T follicular helper cell (primary cell): ENCODE measurements at regions not wholly inside any gene's neighbourhood (a gene's known extent, or its start where the extent isn't known, plus 50 kb on each side); places are given as distances from the start of the nearest gene placed in this dataset.

Source experiments
- DNase-seq: peaks from one replicate; pipeline ENCODE4 v3.0.0-alpha.2; 2020; ENCODE audit warnings: low read depth

DNA sequence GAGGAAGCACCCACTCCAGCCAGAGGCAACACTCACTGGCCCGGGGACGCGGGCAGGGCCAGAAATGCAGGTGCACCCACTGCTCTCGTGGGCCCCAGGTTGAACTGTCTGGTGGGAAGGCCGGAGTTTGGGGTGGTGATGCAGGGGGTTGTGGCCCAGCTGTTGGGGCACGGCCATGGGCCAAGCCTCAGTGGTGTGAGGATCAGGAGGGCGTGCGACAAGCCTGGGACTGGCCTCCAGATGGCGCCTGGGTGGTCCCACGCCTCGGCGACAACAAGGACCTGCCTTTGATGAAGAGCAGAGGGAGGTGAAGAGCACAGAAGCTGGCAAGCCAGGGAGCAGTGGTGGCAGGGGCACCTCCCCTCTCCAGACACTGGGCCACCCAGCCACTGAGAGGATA, 240.8 kb downstream of the BRD1 start:
- DNase-seq: no peak

DNA sequence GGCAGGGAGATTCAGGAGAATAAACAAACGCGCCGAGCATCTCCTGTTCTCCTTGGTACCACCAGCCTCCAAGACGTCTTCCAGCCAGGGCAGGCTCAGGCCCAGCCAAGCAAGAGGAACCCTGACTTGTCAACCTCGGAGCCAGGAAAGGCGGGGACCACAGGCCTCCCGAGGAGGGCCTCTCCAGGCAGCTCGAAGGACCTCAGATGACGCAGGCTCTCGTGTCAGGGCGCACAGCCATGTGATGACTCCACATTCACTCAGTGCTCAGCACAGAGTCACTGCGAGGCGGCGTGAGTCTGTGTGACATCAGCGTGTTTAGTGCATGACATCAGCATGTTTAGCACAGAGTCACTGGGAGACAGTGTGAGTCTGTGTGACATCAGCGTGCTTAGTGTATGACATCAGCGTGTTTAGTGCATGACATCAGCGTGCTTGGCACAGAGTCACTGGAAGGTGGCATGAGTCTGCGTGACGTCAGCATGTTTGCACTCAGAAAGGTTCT, 241.4 kb downstream of the BRD1 start:
- DNase-seq: no peak

DNA sequence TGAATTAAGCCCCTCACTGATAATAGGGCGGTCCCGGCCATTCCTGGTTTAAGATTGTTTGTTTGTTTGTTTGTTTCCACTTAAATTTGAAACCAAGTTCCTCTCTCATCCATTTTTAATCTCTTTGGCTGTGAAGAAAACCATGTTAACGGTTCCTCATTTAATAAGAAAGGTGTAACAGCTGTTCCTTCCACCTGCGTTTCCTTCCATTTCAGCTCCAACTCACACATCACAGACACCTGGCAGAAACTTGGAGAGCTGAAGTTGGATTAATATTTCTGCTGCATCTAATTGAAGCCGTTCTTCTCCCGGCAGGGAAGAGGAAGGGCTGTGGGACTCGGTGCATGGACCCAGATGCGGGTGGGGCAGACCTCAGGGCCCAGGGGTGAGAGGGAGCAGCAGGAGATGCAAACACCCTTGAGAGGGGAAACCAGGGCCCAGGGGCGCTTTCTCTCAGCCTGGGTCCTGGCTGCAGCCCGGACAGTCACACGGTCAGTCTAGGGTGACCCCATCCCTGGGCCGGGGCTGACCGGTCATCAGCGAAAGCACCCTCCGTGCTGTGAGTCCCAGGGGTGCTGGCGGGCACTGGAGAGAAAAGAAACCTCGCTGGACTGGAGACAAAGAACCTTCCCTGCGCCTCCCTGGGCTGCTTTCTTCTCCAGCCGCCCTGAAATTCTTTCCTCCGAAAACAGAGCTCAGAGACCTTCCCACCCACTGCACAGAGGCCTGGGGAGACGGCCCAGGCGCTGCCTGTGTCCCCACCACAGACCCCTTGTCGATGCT, 242.0 kb downstream of the BRD1 start:
- DNase-seq: no peak

DNA sequence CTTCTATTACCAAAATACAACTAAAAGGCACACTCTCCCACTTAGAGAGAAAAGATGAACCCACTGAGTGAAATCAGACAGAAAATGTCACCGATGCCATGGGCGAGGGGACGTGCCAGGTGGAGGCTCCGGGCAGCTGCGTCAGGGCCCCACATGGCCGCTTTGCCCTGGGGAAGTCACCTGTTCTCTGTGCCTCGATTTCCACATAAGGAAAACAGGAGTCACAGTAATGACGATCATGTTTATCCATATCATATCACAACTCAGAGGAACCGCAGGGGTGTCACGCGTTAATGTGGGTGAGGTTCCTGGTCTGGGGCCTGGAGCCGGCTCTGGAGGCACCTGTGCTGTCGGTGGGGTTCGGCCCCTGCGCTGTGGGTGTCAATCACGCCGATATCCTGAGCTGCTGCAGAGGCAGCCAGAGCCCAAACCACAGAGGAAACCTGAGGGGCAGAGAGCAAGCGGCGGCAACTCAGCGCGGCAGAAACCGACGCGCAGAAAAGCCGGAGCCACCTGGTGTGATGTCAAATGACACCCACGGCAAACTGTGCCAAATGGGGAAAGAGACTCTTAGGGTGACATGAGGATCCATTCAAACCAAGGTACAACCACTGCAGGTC, 243.7 kb downstream of the BRD1 start:
- DNase-seq: no peak

DNA sequence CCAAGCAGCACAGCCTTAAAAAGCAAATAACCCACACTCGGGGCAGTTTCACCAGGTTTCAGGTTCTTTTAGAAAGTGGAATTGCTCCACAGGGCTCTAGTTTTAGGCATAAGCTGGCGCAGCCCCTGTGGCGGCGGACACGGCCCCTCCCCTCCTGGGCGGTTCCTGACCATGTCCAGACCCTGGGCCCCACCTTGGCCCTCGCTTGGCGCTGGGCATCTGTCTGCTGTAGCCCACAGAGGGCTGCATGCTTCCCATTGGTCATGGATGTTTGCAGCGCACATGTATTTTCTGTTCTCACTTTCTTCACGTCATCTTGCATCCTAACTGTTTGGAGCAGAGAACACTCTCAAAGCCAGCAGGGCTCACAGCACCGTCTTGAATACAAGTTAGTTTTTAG, 244.3 kb downstream of the BRD1 start:
- DNase-seq: no peak

DNA sequence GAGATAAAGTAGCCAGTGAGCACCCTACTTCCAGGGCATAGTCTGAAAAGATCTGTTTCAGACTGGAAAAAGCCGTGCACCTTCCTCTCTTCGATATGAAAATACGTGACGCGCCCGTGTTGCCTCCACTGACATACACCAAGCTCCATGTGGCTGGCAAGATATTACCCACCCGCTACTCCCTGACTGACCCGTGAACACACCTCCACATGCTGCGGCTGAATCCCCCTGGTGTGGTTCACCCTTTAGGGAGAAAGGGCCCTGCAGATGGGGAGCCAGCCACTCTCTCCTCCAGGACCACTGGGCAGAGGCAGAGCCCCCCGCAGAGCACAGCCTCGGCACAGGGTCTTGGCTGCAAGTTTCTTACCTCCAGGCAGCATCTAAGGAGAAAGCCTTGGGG, 245.0 kb downstream of the BRD1 start:
- no peak for DNase-seq

DNA sequence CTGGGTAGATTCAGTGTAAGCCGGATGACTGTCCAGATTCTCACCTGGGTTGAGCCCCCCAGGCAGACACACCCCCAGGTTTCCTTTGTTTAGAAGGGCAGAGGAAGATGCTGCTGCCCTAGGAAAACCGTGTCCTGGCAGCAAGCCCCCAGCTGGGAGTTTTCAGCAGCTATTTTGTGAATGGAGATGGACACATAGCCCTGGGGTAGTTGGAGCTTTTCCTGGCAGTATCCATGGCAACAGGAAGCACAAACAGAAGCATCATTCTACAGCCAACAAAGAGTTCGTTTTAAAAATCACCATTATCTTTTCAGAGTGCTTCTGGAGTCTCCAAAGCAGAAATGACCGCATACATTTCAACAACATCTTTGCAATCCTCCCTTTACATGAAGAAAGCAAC, 245.5 kb downstream of the BRD1 start:
- no peak for DNase-seq

DNA sequence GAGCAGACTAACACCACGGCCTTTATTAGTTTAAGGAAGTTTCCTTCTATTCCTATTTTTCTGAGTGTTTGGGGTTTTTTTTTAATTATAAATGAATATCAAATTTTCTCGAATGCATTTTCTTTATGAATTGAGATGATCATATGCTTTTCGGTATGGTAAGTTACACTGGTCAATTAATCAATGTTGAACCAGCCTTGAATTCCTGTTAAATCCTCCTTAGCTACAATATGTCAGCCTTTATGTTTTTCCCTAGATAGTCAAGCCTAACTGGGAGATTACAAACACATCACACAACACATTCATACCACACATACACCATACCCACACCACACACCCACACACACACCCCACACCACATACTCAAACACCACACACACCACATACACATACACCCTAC, 247.6 kb downstream of the BRD1 start:
- DNase-seq: no peak

DNA sequence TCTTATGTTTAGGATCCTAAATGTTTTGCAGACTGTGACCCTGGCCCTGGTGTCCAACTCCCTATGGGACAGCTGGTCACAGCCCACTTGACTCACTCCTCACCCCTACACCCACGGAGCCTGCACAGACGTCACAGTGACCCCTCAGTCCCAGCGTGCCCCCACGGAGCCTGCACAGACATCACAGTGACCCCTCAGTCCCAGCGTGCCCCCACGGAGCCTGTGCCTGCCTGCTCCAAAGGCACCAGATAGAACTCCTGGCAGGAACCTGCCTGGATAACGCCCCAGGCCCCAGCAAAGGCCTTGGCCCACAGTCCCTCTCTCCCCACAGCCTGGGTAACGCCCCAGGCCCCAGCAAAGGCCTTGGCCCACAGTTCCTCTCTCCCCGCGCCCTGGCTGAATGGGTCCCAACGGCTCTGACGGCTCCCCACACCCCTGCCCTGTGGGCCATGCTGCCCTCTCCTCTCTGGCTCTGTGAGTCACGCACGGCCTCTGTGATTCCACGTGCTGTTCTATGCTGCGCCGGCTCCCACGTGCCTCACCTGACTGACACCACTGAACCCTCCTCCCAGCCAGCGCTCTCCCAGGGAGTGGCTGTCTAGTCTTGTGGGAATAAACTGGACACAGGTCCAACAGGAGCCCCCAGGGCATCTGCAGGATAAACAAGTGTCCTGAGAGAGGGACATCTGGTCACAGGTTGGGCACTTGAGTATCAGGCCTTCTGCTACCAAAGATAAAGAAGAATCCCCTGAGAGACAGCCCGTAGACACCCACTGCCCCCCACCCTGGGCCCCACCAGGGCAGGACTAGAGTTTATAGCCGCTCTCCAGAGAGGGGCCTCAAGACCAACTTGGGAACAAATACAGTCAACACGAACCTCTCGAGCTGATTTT, 250.3 kb downstream of the BRD1 start:
- no peak for DNase-seq

DNA sequence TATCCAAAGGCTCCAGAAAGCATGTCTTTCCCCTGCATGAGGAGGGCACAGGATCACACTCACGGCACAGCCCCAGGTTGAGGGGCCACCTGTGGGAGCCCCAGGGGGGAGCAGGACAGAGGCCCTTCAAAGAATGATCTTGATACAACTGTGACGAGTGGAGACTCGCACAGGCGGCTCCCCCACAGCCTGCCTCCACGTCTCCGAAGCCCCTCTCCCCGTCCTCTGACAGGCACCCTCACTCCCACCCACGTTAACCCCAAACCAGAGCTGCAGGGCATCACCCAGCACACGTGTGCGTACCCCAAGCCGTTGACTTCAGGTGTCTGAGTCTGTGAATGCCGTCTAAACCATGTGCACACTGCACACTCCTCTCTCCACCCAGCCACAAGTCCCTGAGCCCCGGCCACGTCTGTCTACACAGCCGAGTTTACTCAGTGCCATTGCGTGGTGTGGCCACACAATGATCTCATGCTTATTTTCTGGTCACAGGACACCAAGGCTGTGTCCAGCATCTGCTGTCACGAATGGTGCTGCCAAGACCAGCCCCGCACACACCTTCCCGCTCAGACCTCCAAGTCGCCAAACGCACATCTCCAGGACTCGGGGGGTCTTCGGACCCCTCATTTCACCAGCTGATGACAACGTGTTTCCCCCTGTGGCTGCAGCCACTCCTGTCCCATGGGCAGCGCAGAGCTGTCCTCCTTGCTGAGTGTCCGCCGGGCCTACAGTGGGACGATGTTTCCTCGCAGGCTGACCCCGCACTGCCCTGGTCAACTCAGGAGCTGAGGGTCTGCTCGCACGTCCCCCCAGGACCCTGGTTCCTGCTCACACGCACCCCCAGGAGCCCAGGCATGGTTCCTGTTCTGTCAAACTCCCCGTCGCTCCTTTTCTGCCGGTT, 251.2 kb downstream of the BRD1 start:
- DNase-seq: no peak

DNA sequence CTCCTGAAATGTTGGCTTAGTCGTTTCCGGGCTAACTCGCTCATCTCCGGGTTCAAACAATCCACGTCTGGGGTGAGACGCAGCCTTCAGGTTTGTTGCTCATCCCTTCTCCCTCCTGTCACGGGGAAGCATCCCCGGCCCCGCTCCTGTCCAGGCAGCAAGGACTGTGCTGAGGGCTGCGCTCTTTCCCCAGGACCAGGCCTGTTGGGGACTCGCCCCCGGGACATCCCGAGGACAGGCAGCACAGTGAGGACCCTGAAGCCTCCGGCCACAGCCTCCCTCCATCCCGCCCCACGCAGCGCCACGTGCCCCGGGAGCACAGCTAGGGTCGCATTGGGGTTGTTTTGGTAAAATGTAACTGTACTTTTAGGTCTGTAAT, 252.0 kb downstream of the BRD1 start:
- DNase-seq: no peak

DNA sequence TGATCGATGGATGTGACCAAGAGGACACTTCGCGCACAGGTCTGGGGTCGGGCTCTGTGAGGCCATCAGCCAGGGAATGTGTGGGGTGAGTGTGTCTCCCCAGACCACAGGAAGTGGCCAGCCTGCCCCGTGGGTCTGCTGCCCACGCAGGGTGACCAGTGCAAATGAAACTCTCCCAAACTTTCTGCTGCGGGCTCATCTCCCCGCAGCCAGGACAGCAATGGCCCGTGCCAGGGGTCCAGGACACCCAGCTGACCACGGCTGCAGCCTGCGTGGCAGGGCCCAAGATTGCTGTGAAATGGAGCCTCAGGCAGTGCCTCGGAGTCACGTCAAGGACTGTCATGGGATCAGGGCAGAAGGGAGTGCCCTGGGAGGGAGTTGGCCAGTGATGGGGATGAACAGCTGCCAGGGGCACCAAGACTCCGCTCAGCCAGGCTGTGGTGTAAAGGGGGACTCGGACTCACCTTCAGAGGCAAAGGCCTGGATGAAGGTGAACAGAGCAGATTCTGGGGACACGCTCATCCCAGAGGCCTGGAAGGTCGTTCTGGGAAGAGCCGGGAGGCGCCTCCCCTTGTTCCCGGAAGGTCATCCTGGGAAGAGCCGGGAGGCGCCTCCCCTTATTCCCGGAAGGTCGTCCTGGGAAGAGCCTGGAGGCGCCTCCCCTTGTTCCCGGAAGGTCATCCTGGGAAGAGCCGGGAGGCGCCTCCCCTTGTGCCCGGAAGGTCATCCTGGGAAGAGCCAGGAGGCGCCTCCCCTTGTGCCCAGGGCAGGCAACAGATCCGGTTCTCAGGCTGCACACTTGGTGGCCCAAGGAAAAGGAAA, 252.6 kb downstream of the BRD1 start:
- no peak for DNase-seq

DNA sequence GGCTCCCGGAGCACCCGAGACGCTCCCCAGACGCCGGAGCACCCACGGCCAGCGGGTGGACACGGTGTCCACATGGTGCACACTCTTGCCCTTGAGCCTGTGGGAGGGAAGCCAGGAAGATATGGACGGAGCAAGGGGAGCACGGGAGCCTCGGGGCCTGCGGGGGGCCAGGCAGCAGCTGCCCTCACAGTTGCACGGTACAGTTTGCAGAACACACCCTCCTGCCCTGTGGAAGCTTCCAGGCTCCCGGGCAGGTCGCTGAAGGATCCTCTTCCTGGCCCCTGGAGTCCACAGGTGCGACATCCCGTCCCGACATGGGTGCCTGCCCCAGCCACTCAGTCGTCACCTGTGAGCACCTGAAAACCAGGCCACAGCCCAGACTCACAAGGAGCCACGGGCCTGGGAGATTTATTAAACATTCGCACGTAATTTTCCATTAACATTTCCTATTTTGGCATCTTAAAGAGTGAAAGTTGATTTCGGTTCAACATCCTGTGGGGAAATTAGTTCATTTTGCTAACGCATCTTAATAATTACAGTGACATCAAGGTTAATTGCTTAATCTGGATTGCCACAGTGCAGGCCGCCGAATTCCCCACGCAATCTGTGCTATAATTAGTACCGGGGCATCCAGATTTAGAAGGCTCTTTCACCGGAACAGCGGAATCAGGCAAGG, 253.3 kb downstream of the BRD1 start:
- no peak for DNase-seq

DNA sequence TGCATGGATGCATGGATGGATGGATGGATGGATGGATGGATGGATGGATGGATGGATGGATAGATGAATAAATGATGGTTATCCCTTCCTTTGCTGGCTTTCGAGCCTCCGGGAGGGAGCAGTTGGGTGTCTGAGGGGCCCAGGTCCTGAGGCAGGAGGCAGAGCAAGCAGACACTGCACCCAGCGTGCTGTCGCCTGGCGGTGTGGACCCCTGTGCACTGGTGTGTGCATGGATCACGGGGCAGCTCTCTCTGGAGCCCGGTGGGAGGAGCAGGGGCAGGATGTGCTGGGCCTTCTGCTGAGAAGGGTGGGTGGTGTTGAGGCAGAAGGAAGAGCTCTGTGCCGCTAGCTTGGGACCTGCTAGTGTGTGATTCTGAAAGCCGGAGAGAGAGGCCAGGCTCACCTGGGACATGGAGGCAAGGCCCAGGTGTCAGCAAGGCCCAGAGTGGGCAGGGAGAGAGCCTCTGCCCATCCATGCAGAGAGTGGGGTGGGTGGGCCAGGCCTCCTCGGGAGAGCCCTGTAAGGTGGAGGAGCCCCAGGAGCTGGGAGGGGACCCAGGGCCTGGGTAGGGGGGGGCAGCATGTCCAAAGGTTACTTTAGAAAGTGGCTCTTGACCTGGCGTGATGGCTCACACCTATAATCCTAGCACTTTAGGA, 254.4 kb downstream of the BRD1 start:
- no peak for DNase-seq

DNA sequence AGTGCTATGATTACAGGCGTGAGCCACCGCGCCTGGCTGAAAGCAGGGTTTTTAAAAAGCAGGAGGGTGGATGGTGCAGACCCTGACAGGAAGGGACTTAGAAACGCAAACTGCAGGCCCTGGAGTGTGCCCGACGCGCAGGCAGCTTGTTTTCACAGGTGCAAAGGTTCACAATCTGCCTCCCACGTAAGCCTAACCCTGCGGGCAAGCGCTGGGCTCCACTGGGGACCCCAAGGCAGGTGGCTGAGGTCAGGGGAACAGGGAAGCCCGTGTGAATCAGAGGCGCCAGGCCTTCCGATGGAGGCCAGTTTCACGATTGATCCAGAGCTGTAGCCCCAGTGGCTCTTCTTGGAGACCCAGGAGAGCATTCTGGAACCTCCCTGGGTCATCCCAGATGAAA, 256.3 kb downstream of the BRD1 start:
- DNase-seq: no peak

DNA sequence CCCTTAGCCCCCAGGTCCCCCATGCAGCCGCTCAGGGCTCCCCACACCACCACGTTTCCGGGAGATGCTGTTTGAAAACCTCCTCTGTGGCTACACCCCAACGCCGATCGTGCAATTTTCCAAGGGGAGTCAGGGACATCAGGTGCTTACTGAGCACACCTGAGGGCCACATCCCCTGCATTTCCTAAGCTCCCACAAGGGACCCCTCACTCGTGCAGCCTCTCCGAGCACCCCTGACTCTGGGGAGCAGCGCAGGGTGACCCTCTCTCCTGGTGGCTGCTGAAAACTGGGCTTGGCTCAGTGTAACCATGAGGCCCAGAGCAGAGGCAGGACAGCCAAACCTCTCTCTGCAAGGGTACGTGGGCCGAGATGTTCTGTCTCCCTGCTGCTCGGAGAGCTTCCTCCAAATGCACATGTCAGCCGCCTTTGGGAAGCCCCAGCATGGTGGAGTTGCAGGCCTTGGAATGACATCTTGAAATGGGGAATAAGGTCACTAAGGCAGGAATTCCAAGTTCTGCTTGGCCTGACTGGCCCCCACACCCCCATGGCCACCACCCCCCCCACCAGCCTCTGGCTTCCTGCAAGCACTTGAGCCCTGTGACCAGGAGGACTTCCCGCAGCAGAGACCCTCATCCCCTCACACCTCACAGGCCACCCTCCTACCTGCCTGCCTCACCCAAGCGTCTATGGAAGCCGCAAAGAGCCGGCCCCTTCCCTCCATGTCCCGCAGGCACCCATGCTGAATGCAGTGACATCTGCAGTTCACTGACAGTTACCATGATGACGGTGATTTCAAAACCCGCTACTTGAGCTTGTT, 257.4 kb downstream of the BRD1 start:
- DNase-seq: no peak

DNA sequence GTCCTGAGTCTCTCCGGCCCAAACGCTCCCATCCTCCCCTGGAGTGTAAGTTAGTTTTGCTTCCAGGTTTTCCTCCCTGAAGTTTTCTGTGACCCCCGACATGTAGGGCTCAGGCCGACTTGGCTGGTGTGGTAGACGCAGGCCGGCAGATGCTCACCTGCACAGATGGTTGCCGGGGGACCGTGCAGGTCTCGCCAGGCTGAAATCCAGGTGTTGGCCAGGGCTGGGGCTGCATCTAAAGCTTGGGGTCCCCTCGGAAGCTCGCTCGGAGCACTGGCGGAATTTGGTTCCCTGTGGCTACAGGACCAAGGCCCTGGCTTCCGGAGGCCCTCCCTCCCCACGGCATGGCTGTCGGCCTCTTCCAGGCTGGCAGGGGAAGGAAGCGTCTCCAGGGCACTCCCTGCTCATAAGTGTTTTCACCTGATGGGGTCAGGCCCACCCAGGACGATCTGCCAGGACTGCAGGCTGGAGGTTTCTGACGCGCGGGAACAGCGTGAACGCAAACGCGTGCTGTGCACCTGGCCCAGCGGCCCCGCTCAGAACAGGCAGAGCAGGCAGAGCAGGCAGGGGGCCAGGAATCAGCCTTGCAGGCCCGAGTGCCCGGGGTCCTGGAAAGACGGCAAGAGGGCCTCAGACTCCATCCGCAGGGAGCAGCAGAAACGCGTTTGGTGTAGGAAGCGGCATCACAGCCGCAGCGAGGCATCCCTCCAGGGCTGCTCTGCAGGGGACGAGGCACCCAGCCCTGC, 258.2 kb downstream of the BRD1 start:
- DNase-seq: no peak

DNA sequence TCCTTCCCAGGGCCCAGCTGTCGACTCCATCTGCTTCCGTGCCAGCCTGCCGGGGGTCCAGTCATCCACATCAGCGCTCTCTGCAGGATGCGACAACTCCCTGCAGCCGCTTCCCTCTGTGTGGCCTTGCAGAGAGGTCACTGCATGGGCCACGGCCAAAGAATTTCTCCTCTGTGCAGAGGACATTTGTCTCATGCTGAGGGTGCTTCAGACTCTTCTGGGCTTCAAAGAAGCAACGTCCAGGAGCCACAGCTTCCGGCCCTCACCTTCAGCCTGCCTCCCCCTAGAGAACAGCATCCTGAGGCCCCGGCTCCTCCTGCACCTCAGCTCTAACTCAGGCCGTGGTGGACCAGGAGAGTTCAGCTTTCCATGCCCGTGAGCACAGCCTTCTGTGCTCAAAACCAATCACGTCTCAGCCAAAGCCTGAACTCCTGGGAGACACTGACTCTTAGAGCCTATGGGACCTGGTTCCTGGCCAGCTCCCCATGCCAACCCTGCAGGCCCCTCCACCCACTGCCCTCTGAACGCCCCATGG, 258.9 kb downstream of the BRD1 start:
- no peak for DNase-seq
